ENCODE measurements at regions not wholly inside any gene's neighbourhood (a gene's known extent, or its start where the extent isn't known, plus 50 kb on each side); places are given as distances from the start of the nearest gene placed in this dataset.
"Not testable (repeated sequence)": the region's sequence is repeated elsewhere in the genome, so short reads cannot be mapped to it uniquely, and the experiment has no call there.

DNA sequence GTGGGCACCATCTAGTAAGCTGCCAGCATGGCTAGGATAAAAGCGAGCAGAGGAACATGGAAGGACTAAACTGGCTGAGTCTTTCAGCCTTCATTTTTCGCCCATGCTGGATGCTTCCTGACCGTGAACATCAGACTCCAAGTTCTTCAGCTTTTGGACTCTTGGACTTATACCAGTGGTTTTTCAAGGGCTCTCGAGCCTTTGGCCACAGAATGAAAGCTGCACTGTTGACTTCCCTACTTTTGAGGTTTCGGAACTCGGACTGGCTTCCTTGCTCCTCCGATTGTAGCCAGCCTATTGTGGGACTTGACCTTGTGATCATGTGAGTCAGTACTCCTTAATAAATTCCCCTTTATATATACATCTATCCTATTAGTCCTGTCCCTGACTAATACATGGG is 785.1 kb upstream of the SLITRK6 start:
- no peak for DNase-seq

DNA sequence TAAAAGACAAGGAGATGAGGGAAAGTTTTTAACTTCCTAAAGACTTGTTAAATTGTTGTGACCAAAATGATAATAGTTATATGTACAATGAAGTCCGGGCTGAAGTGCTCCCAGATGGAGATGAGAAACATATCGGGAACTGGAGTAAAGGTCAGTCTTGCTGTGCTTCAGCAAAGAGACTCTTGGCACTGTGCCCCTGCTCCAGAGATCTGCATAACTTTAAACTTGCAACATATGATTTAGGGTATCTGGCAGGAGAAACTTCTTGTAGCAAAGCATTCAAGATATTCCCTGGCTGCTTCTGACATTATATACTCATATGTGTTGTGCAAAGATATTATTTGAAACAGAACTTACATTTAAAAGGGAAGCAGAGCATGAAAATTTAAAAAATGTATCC is 786.6 kb upstream of the SLITRK6 start:
- DNase-seq = no peak

GRCh38 chr13:86591862-86592261 is 792.6 kb upstream of the SLITRK6 start:
- DNase-seq = no peak

DNA sequence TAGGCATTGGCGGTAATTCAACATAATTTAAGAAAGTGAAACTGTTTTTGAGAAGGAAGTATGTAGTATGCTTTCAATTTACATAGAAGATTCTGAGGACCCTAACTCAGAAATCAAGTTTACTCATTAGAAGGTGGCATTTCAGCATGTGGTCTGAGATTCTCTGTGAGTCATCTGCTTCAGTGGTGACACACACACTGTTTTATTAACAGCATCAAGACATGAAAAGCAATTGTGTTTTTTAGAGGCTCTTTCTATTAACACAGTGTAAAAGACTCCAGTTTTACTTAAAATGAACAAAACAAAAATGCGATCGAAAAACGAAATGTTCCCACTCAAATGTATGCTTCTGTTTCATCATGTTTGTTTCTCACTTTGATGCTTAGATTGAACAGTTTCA is 802.1 kb upstream of the SLITRK6 start:
- no peak for DNase-seq

- no peak for DNase-seq
These were observed 807.0 kb upstream of the SLITRK6 start for GRCh38 chr13:86606264-86606663.

DNA sequence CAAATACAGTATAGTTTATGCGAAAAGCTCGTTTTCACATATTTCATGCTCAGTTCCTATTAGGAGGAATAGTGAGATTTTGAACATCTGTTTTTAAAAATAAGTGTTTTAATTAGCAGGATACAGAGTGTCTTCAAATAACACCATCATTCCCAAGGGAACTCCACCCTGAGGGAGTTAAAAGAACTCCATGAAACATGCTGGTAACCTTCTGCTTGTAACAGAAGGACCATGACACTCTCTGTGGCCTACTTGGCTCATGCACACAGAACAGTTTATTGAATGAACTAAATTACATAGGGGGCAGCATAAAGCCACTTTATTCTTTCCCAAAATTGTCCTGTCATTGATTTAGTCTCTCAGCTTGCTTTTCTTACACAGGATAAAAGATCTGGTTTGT is 809.5 kb upstream of the SLITRK6 start:
- no peak for DNase-seq

DNA sequence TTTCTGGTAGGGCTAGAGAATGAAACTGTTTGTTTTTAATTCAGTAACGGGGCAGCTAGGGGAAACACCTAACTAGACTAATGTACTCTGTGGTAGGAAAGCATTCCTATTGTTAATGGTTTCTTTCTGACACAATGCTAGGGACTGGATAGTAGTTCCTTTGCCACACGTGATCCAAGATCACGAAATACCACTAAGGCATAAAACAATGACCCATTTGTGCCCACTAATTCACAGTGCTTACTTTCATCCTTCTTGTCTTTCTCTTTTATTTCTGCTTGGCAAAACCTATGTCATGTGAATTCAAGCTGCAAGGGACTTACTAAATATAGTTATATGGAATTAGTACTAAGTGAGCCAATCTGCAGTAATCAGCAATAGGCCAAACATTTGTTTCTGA is 834.1 kb upstream of the SLITRK6 start:
- DNase-seq = no peak

GRCh38 chr13:86651171-86651570 is 852.0 kb upstream of the SLITRK6 start:
- DNase-seq = not testable (repeated sequence)

DNA sequence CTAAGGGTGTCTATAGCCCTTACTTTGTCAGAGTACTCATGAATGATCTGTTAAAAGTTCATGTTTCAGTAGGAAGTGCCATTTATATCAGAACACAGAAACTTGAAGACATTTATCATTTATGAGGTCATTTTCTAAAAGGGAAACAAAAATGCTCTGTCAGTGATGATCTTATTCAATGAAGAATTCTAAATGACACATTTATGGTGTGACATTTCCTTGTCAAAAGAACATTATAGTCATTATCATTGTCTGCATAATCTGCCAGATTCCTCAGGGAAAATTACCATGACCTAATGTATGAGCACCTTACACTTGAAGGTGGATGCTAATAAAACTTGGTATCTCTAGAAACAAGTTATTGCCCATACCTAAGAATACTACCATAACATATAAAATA is 853.8 kb upstream of the SLITRK6 start:
- DNase-seq = no peak

DNA sequence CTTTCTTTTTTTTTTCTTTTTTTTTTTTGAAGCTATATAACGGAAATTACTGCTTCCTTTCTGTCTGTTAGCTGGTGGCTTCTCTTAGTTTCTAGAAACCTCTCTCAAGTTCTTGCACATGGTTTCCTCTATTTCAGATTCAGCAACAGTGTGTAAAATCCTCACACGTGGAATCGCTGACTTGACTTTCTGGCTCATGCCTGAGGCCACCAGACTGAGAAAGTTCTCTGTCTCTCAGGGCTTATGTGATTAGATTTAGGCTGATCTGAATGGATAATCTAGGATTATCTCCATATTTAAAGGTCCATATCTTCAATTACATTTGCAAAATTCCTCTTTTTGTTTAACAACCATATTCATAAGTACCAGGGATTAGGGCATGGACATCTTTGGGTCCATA is 856.3 kb upstream of the SLITRK6 start:
- DNase-seq = no peak

DNA sequence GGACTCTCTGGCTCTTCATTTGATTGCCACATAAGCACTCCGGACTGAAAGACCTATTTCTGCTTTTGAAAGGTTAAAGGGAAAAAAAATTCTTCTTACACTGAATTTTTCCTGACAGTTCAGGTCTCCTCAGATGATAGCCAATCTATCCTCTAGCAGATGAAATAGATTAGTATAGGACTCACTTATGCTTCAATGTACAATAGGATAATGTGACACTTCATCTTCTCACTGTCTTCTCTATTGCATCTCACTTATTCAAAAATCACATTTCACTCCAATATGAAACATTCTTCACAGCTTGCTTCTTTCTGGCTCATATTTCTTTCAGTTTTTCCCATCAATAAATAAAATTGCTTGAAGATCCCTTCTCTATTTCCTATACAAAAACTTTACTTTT is 860.9 kb upstream of the SLITRK6 start:
- DNase-seq = no peak

DNA sequence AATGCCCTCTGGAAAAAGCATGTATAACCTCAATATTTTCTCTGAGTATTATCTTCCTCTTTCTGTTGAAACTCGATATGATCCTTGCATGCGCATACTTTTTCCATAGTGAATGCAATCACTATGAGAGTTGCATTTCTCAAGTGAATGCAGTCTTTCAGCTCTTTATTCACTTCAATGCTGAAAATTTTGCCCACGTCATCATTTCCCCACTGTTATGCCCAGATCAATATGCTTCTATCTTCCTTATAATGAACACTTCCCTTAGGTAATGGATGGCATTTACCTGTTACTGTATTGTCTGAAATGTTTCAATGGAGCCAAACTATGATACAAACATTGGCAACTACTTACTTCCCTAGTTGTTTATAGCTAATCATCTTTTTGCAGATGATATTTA is 866.6 kb upstream of the SLITRK6 start:
- no peak for DNase-seq

- DNase-seq = no peak
These were observed 874.8 kb upstream of the SLITRK6 start for GRCh38 chr13:86673931-86674431.

DNA sequence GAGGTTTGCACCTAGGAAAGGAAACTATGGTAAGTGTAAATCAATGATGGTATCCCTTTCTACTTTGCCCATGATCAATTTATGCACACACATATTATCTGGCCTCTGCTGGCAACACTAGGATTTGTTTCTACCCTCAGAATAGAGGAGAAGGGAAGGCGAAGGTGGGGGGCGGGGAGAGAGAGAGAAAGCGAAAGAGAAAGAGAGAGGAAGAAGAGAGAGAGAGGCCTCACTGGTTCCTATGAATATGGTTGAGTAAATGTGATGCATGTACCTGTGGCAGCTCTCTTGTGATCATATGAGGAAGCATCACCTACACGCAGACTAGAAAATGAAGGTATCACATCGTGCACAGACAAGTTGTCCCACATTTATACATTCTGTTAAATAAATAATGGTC is 882.0 kb upstream of the SLITRK6 start:
- DNase-seq = no peak

GRCh38 chr13:86684402-86684801 is 885.2 kb upstream of the SLITRK6 start:
- no peak for DNase-seq

DNA sequence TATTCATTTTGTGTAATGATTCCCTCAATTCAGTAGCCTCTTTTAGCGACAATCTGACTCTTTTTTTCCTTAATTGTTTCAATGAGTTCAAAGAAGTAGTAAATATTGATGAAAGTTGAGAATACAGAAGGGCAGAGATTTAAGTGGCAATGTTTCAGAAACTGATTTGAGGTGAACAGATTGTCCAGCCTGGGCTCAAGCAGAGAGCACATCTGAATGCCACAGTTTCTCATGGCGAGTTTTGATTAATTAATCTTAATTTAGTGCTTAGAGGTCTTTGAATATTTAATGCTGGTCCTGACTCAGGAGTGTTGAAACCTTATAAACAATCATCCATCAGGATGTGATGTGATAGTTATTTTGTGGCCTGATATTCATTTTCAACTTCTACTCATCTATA is 890.7 kb upstream of the SLITRK6 start:
- DNase-seq = no peak

- no peak for DNase-seq
These were observed 893.1 kb upstream of the SLITRK6 start for GRCh38 chr13:86692291-86692690.

GRCh38 chr13:86710013-86710412 is 910.8 kb upstream of the SLITRK6 start:
- DNase-seq = no peak

DNA sequence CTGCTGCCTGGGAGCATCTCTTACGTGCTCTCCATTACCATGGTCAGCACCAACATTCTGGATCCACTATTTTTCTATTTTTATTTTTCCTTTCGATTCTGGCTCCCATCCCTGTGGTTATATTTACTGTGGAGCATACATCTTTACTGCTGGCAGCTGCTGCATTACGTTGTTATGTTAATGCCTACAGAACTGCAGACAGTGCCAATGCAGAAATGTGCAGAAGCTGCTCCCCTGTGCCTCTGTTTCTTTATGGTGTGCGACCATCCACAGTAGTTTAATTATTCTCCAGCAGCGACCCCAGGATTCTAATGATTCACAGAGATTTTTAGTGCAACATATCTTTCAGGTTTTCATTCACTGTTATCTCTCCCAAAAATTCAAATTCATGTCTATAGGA is 911.7 kb upstream of the SLITRK6 start:
- DNase-seq = no peak

DNA sequence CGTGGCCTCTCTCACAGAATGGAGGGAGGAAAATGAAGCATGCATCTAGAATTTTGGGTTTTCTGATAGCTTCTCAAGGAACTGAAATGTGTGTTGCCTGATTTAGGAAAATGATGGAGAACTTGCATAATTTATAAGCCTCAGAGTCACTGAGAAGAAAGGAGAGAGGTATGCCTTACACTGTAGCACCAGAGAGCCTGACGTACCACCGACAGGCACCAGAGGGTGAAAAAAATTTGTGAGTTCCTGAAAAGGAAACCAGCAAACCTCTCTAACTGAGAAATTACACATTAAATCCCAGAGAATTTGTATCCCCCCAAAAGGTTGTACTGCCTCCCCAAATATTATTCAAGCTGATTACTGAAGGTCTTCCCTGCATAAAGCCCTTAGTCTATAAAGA is 915.3 kb upstream of the SLITRK6 start:
- DNase-seq = no peak

DNA sequence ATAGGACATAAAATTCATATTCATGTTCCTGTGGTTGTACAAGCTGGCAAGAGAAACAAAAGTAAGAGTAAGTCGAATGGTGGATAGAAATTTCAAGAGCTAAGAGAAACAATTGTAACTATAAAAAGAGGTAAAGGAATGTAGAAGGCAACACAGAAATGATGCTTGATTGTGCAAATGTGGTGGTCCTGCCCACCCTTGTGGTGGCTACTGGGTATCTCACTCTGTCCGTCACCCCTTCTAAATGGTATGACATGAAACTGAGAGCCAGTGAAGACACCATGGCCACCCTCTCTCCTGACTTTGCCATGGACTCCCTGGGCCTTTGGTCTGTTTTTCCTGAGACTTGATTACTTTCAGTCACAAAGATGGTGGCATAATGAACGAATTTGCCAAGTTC is 925.9 kb upstream of the SLITRK6 start:
- no peak for DNase-seq

DNA sequence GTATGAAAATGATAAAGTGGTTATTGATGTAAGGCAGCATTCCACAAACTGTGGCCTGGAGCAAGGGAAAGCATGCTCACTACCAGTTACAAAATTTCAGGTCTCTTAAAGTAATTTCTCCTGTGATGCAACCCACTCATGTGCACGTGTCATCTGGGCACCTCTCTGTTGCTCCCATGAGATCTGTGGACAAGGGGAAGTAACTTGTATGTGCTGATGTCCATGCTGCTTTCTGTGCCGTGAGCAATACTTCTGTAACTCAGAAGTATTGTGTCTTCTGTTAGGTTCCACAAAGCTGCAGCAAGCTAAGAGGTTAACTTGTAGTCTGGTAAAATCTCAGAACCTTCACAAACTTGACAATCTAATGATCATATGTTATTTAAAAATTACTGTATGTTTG is 930.0 kb upstream of the SLITRK6 start:
- DNase-seq = no peak

- no peak for DNase-seq
These were observed 932.8 kb upstream of the SLITRK6 start for GRCh38 chr13:86731987-86732386.

- no peak for DNase-seq
These were observed 933.7 kb upstream of the SLITRK5 start for GRCh38 chr13:86737334-86737932.

DNA sequence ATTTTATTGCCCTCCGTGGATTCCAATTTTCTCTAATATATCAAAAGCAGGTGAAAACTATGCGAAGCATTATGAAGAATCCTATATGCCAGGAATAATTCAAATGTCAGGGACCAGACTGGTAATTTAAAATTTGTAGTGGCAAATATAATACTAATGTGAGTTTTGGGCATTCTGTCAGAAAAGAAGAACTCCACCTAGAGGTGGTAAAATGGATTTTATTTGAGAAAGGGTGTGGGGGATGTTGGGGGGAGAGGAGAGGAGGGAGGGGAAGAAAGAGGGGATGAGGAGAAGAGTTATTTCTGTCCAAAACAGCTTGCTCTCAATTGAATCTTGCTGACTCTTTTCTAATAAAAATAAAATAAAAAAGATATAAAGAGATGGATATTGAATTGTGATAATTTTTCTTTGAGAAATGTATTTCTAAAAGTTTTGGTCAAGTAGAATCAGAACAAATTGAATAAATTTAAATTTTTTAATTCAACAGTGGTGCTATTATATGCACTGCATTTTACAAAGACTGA is 929.3 kb upstream of the SLITRK5 start:
- DNase-seq = no peak
